OCI-LY7 (cell line): ENCODE measurements at regions not wholly inside any gene's neighbourhood (a gene's known extent, or its start where the extent isn't known, plus 50 kb on each side); places are given as distances from the start of the nearest gene placed in this dataset.

Experiments
- BruUV-seq: library from RNA; stranded (reverse); fragments of 400-500 nt; replicated peaks from 2 replicates; lab custom pipeline; 2021; lab: Mats Ljungman, UMichigan
- CTCF ChIA-PET: fragments of 300-600 bp; sonication (Branson Sonifier 250); formaldehyde crosslinking; loops from one replicate; lab custom pipeline; 2022; ENCODE audit warnings: antibody characterized with exemption; ENCODE audit not compliant: unreplicated experiment; lab: Charles Lee
- POLR2A ChIA-PET: fragments of 300-600 bp; sonication (Branson Sonifier 250); formaldehyde crosslinking; loops from one replicate; lab custom pipeline; 2022; ENCODE audit warnings: antibody characterized with exemption; lab: Charles Lee
- DNase-seq: peaks from one replicate; pipeline ENCODE4 v3.0.0-alpha.2; 2015; ENCODE audit warnings: low spot score
- H2AFZ ChIP-seq: fragments of 200-600 bp; sonication (generic), shearing (Covaris generic); 2 replicates; pipeline ENCODE4 v1.6.1; 2014; ENCODE audit warnings: mild to moderate bottlenecking, antibody characterized with exemption, low read length, moderate library complexity
- H3K27ac ChIP-seq: fragments of 200-600 bp; sonication (generic); 2 replicates; pipeline ENCODE4 v1.5.1; 2014; ENCODE audit warnings: mixed run types, low read depth, mild to moderate bottlenecking, moderate library complexity, low read length, inconsistent platforms; ENCODE audit not compliant: poor library complexity, severe bottlenecking
- H3K36me3 ChIP-seq: fragments of 200-600 bp; sonication (generic); 2 replicates; pipeline ENCODE4 v1.6.1; 2014; ENCODE audit warnings: mild to moderate bottlenecking, antibody characterized with exemption, low read length, moderate library complexity, mixed read lengths; ENCODE audit not compliant: insufficient read depth
- H3K4me1 ChIP-seq: fragments of 200-600 bp; sonication (generic); 2 replicates; pipeline ENCODE4 v1.5.1; 2014; ENCODE audit warnings: mild to moderate bottlenecking, low read length; ENCODE audit not compliant: insufficient read depth, poor library complexity, severe bottlenecking
- H3K4me2 ChIP-seq: fragments of 200-600 bp; sonication (generic); 2 replicates; pipeline ENCODE4 v1.6.1; 2014; ENCODE audit warnings: mild to moderate bottlenecking, low read length
- H3K4me3 ChIP-seq: fragments of 200-600 bp; sonication (generic); 2 replicates; pipeline ENCODE4 v1.5.1; 2014; ENCODE audit warnings: mild to moderate bottlenecking, low read depth, low read length; ENCODE audit not compliant: poor library complexity, severe bottlenecking
- H3K79me2 ChIP-seq: fragments of 200-600 bp; sonication (generic); 2 replicates; pipeline ENCODE4 v1.6.1; 2016; ENCODE audit warnings: low read depth, mild to moderate bottlenecking, low read length, moderate library complexity, mixed read lengths; ENCODE audit not compliant: insufficient read depth
- H3K9me2 ChIP-seq: fragments of 200-600 bp; sonication (generic); 2 replicates; pipeline ENCODE4 v1.6.1; 2016; ENCODE audit warnings: mild to moderate bottlenecking, low read length, mixed read lengths; ENCODE audit not compliant: insufficient read depth
- H3K9me3 ChIP-seq: fragments of 200-600 bp; sonication (generic); 2 replicates; pipeline ENCODE4 v1.6.1; 2014; ENCODE audit warnings: mild to moderate bottlenecking, mixed run types, low read length, mixed read lengths
- H4K20me1 ChIP-seq: fragments of 200-600 bp; sonication (generic); 2 replicates; pipeline ENCODE4 v1.6.1; 2014; ENCODE audit warnings: mild to moderate bottlenecking, antibody characterized with exemption, low read length, moderate library complexity, mixed read lengths; ENCODE audit not compliant: insufficient read depth
- EZH2phosphoT487 ChIP-seq: fragments of 200-600 bp; sonication (generic); IDR thresholded peaks from 2 replicates; pipeline ENCODE4 v1.6.1; 2018; ENCODE audit warnings: low read depth, borderline replicate concordance, mild to moderate bottlenecking, mixed run types, antibody characterized with exemption, low read length, moderate library complexity, mixed read lengths
- intact Hi-C: fragments of 100-400 bp; cut with micrococcal nuclease; formaldehyde crosslinking; loops from one replicate; pipeline ENCODE4 v1.10.0; 2022; ENCODE audit not compliant: unreplicated experiment
- TF ChIP-seq, protein P1 (sequence below): fragments of 200-600 bp; sonication (generic); conservative IDR thresholded peaks from 2 replicates; pipeline ENCODE4 v1.5.1; 2014; ENCODE audit warnings: mild to moderate bottlenecking, antibody characterized with exemption, low read length, moderate library complexity, mixed read lengths

DNA sequence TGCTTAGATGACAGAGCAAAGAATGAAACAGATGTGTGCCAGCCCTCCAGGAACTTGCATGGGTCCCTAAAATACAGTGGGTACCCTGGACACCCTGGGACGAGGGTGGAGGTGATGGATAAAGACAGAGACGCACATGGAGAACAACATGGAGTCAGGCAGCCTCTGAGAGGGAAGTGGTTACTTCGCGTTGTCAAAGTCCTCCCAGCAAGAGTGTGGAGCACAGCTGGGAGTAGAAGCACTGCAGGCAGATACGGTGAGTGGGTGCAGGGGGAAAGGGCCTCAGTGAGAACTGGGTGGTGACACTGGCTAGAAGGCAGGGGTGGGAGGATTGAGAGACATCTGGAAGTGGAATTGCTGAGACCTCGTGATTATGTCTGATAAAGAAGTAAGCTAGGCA, 70.8 kb upstream of the PRR20G start:
- Histone ChIP-seq H3K4me3 (no peak overlapping the region), H4K20me1 (no peaks in the 10 kb centered on the region), H3K79me2 (no peaks in the 10 kb centered on the region), H3K9me2 (no peaks in the 10 kb centered on the region), H2AFZ (no peak overlapping the region), H3K36me3 (no peaks in the 10 kb centered on the region), H3K27ac (no peak overlapping the region), H3K4me2 (no peak overlapping the region), H3K4me1 (no peaks in the 10 kb centered on the region), H3K9me3 (no peaks in the 10 kb centered on the region)
- CTCF ChIA-PET, result no interaction called here
- POLR2A ChIA-PET, result no interaction called here
- intact Hi-C loops, result no loop called here
- DNase-seq, result no peak
- no TSS peak for BruUV-seq
- no peak for TF ChIP-seq EZH2phosphoT487
- TF ChIP-seq, protein P1, sequence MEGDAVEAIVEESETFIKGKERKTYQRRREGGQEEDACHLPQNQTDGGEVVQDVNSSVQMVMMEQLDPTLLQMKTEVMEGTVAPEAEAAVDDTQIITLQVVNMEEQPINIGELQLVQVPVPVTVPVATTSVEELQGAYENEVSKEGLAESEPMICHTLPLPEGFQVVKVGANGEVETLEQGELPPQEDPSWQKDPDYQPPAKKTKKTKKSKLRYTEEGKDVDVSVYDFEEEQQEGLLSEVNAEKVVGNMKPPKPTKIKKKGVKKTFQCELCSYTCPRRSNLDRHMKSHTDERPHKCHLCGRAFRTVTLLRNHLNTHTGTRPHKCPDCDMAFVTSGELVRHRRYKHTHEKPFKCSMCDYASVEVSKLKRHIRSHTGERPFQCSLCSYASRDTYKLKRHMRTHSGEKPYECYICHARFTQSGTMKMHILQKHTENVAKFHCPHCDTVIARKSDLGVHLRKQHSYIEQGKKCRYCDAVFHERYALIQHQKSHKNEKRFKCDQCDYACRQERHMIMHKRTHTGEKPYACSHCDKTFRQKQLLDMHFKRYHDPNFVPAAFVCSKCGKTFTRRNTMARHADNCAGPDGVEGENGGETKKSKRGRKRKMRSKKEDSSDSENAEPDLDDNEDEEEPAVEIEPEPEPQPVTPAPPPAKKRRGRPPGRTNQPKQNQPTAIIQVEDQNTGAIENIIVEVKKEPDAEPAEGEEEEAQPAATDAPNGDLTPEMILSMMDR, result no peak

DNA sequence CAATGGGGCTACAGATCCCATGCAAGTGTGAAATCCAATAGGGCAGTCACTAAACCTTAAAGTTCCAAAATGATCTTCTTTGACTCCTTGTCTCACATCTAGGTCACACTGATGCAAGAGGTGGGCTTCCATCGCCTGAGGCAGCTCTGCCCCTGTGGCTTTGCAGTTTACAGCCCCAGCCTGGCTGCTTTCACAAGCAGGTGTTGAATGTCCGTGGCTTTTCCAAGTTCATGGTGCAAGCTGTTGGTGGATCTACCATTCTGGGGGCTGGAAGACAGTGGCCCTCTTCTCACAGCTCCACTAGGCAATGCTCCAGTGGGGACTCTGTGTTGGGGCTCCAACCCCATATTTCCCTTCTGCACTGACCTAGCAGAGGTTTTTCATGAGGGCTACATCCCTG, 68.5 kb upstream of the PRR20G start:
- H3K9me3 ChIP-seq, result no peaks in the 10 kb centered on the region
- H4K20me1 ChIP-seq, result no peaks in the 10 kb centered on the region
- no peak overlapping the region for H3K4me3 ChIP-seq
- H3K4me2 ChIP-seq, result no peak overlapping the region
- intact Hi-C loops, result no loop called here
- BruUV-seq, result no TSS peak
- ChIA-PET CTCF (no interaction called here), POLR2A (no interaction called here)
- no peaks in the 10 kb centered on the region for H3K36me3 ChIP-seq
- no peak for TF ChIP-seq EZH2phosphoT487
- TF ChIP-seq, protein P1, result no peak
- H3K4me1 ChIP-seq, result no peaks in the 10 kb centered on the region
- no peak for DNase-seq
- no peaks in the 10 kb centered on the region for H3K9me2 ChIP-seq
- no peak overlapping the region for H2AFZ ChIP-seq
- no peaks in the 10 kb centered on the region for H3K79me2 ChIP-seq
- no peak overlapping the region for H3K27ac ChIP-seq

GRCh38 chr3:127354761-127355160, 66.9 kb upstream of the PRR20G start:
- no peak for DNase-seq
- CTCF ChIA-PET, result no interaction called here
- TF ChIP-seq, protein P1, result no peak

More at GRCh38 chr3:127354761-127355160, 66.9 kb upstream of the PRR20G start:
- H3K9me2 ChIP-seq, result no peaks in the 10 kb centered on the region
- intact Hi-C loops, result no loop called here
- no peaks in the 10 kb centered on the region for H3K36me3 ChIP-seq
- H4K20me1 ChIP-seq, result no peaks in the 10 kb centered on the region
- no TSS peak for BruUV-seq
- H3K27ac ChIP-seq, result no peak overlapping the region
- no peaks in the 10 kb centered on the region for H3K79me2 ChIP-seq
- no peak overlapping the region for H3K4me2 ChIP-seq
- no peak overlapping the region for H3K4me3 ChIP-seq
- H2AFZ ChIP-seq, result no peak overlapping the region
- no peaks in the 10 kb centered on the region for H3K4me1 ChIP-seq
- POLR2A ChIA-PET, result no interaction called here
- no peaks in the 10 kb centered on the region for H3K9me3 ChIP-seq
